ENCODE measurements at regions not wholly inside any gene's neighbourhood (a gene's known extent, or its start where the extent isn't known, plus 50 kb on each side); places are given as distances from the start of the nearest gene placed in this dataset.

GRCh38 chr3:159679900-159680299, 308.7 kb upstream of the IL12A start:
- POLR2A ChIA-PET = no interaction called here
- in situ Hi-C loops (cut with MboI) (no loop called here), intact Hi-C loops (cut with micrococcal nuclease) (no loop called here)
- H3K4me2 ChIP-seq (ENCODE audit: insufficient read depth, low read length) = no peak overlapping the region
- H3K27ac ChIP-seq (ENCODE audit: extremely low read depth, low read depth, low read length) = no peak overlapping the region
- ATAC-seq = no peak
- H3K9me1 ChIP-seq (ENCODE audit: control insufficient read depth, insufficient read depth, low read length) = no peaks in the 10 kb centered on the region
- H3K9me3 ChIP-seq (replicated peaks; ENCODE audit: control insufficient read depth, insufficient read depth, low read depth, low read length) = no peaks in the 10 kb centered on the region
- no peak overlapping the region for H3K4me3 ChIP-seq
- H3K27me3 ChIP-seq (ENCODE audit: control insufficient read depth in 2 of 2, insufficient read depth in 2 of 2, low read length in 2 of 2) = no peaks in the 10 kb centered on the region
- 14% methylated on average over 11 of the region's 11 CpGs for WGBS (ENCODE audit: insufficient coverage, low coverage, missing lambda C conversion rate)
- H4K20me1 ChIP-seq (replicated peaks; ENCODE audit: control insufficient read depth, insufficient read depth, low read length) = no peaks in the 10 kb centered on the region
- no TSS peak for BruUV-seq (replicated peaks)
- H3K4me1 ChIP-seq (replicated peaks in 1 of 2; ENCODE audit: control insufficient read depth in 2 of 2, insufficient read depth in 2 of 2, low read length in 2 of 2) = no peaks in the 10 kb centered on the region
- no peak for FAIRE-seq
- H2AFZ ChIP-seq (ENCODE audit: low read depth, low read length) = no peak overlapping the region
- no peak overlapping the region for H3K9ac ChIP-seq (ENCODE audit: insufficient read depth in 1 of 2, low read depth in 2 of 2, low read length in 2 of 2)
- no peaks in the 10 kb centered on the region for H3K36me3 ChIP-seq (ENCODE audit: control insufficient read depth, insufficient read depth, low read length)
- CTCF ChIA-PET (ENCODE audit: low intra/inter-chr PET ratio) = no interaction called here
- no peaks in the 10 kb centered on the region for H3K79me2 ChIP-seq (ENCODE audit: control insufficient read depth, insufficient read depth, low read length)
- no peak for DNase-seq (ENCODE audit: extremely low read depth in 1 of 4, low spot score in 3 of 4)
- TF ChIP-seq FOXO4 (CRISPR knock-in tag; IDR thresholded peaks at IDR 0.05) (no peak), KDM5B (IDR thresholded peaks at IDR 0.05; ENCODE audit: insufficient replicate concordance, low read depth, low read length) (no peak), AFF4 (CRISPR knock-in tag; IDR thresholded peaks at IDR 0.05) (no peak), TEAD1 (CRISPR knock-in tag; IDR thresholded peaks at IDR 0.05) (no peak), TFAP4 (CRISPR knock-in tag; IDR thresholded peaks at IDR 0.05; ENCODE audit: borderline replicate concordance) (no peak), CXXC5 (CRISPR knock-in tag; IDR thresholded peaks at IDR 0.05) (no peak), KLF6 (CRISPR knock-in tag; IDR thresholded peaks at IDR 0.05; ENCODE audit: borderline replicate concordance) (no peak), PML (IDR thresholded peaks at IDR 0.05; ENCODE audit: low read length) (no peak), HNRNPUL1 (IDR thresholded peaks at IDR 0.05; ENCODE audit: low read length) (no peak)
